Stimulated activated CD8-positive, alpha-beta memory T cell treated with anti-CD3 and anti-CD28 coated beads, Interleukin-12 subunit alpha, Interleukin-12 subunit beta, amount 100 ng/mL, for 24 hours (primary cell): ENCODE measurements at regions not wholly inside any gene's neighbourhood (a gene's known extent, or its start where the extent isn't known, plus 50 kb on each side); places are given as distances from the start of the nearest gene placed in this dataset.

Source experiments
- DNase-seq: peaks from one replicate; pipeline ENCODE4 v3.0.0-alpha.2; 2020; ENCODE audit errors: extremely low read depth

DNA sequence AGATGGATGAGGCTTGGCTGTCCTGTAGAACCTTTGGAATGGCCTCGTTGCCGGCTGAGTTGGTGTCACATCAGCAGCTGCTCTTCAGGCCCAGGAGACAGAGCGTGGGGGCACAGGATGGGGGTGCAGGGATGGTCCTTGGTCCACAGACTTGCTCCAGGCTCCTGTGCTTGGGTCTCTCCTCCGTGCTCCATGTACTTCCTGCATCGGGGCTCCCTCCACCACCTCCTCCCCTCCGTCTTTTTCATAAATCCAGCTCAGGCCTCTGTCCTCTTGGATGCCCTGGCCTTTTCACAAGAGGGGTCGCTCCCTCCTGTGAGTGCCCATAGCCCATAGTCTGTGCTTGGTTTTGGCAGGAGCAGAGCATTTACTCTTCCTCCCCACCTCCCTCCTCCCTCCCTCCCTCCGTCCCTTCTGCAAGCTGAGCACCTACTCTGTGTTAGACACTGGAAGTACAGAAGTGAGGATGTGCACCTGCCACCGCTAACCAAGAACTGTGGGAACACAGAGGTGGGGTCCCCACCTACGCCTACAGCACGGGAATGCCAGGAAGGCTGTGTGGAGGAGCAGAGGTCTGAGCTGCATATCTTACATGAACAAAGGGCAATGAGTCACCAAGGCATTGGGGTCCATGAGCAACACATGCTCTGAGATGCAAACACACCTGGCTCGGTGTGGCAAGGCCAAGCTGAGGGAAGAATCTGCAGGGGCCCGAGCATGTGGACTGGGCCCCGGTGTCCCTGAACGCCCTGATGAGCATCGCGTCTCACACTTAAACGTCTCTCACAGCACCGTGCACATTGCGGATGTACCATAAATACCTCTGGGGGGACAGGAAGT is 458.7 kb upstream of the HS6ST1 start:
- DNase-seq: no peak

DNA sequence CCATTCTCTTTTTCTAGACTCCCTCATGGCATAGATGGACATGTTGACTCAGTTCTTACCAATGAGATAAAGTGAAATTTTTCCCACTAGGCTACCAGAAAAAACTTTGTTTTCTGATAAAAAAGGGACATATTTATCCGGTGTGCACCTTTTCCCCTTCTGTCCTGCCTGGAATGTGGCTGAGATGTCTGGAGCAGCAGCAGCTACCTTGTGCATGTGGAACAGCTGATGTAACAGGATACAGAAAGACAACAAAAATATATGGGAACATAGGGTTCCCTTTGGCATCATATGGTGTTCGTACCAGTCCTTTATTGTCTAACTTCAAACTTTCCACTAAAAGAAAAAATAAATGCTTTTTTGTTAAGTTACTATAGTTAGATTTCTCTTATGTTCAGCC is 460.2 kb upstream of the HS6ST1 start:
- no peak for DNase-seq

DNA sequence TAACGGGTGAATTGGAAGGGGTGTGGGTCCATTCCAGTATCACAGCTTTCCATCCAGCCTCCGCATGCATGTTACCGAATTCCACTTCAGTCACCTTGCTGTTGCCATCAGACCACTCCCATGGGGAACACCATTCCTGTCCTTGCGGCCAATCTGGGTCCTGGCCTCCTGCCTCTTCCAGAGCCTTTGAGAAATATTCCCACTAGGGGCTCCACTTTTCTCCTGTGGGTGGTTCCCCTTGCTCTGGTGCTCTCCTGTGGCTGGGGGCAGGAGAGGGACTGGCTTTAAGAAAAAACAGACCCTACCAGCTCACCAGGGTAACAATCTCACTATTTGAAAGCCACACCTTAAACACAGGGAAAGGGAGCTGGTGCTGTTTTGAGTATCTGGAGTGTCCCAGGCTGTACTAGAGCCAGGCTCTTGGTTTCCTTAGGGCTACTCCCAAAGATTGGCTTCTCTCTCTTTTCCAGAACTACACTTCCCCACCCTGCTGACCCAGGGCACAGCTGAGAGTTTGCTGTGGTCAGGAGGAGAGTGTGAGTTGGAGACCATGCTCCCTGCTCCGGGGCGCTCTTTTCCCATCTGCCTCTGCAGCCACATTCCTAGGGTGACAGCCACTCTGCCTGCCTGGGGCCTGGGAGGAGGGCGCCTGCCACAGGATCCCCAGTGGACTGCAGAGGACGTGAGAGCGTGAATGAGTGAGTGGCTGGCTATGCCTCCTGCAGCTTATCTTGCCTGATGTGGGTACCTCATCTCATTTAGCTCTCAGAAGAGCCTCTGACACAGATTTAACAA is 460.8 kb upstream of the HS6ST1 start:
- DNase-seq: no peak

DNA sequence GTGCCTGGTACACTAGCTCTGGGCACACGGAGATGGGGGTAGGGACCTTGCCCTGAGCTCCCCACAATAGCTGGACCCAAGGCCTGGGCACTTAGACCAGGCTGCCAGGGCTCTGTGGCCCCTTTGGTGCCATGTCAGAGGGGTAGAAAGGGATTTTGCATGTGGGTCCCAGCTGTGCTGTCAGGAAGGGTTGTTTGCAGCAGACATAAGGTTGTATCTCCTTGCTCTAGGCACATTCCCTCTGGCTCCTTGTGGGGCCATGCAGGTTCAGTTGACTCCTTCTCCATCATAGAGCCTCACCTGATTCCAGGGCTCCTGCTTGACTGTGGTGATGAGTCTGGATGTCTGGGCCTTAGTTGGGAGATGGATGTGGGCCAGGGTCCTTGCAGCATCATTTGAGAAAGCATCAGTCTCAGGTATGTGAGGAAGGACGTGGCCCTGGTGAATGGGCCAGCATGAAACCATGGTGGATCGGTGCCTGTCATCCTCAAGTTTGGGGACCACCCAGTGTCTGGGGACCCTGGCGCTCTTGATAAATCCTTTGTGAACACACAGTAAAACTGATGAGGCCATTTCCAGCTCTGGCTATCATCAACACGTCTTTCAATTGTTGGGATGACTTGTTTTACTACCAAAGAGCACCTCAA is 461.9 kb upstream of the HS6ST1 start:
- no peak for DNase-seq

DNA sequence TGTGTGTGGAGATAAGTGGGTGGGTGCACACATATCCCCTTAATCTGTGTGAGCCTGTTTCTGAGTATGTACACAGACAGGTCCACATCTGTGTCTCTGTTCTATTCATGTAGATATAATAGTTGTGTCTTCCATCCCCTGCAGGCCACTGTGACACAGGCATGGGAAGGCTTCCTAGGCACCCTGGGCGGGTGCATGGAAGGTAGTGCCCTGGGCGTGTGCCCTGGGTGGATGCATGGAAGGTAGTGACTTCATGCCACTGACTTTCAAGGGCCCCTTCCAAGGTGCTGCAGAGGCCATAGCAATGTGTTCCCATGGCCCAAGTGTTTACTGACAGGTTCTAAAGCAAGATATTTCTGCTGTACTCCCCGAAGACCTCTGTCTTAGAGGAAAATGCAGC is 462.5 kb upstream of the HS6ST1 start:
- no peak for DNase-seq

DNA sequence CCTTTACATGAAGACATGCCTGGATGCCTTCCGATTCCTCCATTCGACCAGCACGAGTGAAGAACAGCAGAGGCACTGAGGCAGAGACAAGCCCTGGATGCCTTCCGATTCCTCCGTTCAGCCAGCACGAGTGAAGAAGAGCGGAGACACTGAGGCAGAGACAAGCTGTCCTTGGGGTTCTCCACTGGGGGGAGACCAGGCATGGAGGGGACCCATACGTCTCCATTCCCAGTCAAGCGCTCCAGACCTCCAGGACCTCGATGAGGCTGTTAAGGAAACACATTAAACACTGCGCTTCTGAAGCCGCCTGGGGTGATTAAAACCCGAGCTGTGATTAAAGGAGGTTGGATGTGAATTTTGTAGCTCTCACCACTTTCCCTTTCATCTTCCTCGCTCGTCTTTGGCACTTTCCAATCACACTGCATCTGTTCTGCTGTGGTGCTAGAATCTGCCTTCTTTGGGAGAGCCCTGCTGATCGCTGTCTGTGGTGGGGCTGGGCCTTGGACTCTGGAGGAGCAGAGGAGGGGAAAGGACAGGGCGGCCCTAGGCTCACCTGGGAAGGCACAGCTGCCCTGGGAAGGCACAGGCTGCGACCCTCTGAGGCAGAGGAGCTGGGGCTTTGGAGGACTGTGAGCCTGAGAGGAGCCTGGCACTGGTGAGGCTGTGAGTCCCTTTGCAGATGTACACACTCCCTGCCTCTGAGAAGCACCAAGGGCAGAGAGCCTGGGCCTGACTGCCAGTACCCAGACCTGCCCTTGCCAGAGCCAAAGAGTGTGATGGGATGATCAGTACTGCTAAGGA is 463.1 kb upstream of the HS6ST1 start:
- no peak for DNase-seq

DNA sequence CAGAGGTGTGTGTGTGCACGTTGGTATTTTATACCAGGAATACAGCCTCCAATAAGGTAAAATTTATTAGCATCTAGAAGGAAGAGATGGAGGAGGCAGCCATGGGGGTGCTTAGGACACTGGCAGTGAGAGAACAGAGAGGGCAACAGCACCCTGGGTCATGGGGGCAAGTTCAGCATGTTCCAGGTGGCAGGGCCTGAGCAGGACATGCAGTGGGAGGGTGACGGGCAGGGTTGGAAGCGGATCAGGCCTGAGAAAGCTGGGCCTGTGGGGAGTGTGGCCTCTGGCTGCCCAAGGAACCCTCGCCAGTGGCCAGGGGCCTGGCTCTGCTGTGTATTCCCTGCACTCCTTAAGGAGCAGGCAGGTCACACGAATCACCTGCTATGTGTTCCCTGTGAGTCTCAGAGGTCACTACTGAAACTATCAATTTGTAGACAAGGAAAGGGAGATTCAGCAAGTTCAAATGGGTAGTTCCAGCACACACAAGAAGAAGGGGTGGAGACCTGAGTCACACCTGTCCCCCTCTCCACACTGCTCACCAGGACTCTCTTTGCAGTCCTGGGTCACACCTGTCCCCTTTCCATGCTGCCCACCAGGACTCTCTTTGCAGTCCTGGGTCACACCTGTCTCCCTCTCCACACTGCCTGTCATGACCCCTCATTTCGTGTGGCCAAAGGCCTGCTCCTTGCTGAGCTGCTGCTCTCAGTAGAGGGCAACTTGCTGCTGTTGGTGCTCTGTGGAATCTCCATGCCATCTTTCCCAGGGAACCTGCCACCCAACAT is 463.9 kb upstream of the HS6ST1 start:
- no peak for DNase-seq

DNA sequence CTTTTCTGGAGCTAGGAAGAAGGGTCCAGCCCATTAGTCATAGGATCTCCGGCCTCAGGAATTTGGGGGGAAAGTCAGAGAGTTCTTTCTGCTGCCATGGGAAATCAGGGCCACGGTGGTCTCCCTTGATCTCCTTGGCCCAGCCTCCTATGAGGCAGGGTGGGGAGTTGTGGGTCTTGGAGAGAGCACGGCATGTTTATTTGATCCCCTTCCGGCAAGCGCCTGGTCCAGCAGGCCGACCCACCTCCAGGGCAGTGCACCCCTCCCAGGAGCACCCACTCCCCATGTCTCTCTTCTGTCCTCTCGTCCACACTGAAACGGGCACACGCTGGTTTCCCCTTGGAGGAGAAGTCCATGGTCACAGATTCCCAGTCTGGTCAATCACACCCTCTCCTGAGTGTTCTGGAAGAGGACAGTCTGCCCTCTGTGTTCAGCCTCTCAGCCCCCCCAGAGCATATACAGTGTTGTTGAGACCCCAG is 464.6 kb upstream of the HS6ST1 start:
- DNase-seq: no peak

DNA sequence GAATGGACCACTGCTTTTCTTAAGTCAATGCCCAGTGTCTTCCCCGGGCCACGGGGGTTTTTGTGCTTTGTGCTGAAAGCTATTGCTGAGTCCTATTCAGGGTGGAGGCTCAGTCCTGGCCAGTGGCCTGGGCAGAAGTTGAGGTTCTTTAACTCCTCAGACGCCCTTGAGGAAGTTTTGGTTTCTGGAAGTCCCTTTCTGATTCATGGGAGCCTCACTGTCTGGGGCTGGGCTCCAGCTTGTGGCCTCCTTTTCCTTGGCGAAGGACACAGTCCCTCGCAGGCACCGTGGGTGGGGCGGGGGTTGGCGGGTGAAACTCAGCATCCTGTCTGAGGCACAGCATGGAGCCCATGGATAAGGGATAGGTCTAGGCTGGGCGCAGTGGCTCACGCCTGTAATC is 465.2 kb upstream of the HS6ST1 start:
- DNase-seq: no peak

DNA sequence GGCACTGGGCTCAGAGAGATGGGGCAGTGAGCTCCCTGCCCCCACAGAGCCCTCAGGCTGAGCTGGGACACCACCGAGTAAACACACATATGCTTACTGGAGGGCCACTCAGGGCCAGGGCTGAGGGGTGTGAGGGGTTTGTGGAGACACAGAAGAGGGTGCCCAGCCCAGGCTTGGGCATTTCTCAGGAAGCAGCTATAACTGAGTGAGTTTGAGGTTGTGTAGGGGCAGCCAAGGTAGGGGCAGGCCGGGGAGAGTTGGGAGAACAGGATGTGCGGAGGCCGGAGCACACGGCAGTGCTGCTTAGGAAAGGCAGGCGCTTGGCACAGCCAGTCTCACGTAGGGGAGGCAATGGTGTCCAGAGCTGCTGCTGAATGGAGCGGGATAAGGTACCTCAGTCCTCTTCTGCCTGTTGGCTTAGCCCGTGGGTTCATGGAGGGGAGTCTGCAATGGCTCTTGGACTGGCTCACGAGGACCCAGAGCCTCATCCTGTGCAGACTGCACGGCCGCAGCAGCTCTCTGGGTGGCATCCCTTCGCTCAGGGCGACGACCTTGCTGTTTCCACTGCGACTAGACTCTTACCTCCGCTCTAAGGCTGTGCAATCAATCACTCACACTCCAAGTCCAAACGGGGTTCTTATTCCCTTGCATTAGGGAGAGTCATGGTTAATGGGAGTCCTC is 466.1 kb upstream of the HS6ST1 start:
- no peak for DNase-seq

DNA sequence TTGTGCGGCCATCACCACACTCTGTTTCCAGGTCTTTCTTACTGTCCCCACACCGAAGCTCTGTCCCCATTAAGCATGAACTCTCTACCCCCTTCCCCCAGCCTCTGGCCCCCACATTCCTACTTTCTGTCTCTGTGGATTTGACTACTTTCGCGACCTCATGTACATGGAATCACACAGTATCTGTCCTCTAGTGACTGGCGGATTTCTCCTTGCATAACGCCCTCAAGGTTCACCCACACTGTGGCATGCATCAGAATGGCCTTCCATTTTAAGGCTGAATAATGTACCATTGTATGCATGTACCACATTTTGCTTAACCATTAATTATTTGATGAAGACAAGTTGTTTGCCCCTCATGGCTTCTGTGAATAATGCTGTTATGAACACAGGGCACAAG is 467.6 kb upstream of the HS6ST1 start:
- DNase-seq: no peak

DNA sequence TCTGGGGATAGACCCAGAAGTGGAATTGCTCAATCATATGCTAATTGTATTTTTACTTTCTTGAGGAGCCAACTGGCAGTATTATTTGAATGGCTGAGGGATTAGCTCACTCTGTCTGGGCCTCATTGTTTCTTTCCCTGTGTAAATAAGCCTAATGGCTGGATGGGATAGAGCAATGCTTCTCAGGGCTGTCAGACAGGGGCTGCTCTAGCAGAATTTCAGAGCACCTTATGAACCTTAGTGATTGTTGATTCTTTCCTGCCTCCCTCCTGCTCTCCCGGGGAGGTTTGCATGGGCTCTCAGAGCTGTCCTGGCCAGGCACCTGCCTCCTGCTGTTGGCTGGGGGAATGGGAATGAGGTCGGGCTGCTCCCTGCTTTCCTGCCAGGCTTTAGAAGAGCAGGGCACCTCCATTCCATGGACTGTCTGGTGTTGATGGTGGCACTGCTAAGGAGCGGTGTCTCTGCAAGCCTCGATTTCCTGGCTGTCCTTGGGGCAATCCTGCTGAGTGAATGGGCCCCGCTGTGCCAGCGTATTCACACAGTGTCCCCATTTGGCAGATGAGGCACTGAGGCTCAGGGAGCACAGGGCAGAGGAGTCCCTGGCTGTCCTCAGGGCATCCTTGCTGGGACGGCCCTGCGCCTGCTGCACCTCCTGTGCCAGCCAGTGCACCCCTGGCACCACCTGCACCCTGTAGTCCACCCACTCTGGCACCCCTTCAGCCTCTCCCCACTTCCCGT is 468.2 kb upstream of the HS6ST1 start:
- no peak for DNase-seq

DNA sequence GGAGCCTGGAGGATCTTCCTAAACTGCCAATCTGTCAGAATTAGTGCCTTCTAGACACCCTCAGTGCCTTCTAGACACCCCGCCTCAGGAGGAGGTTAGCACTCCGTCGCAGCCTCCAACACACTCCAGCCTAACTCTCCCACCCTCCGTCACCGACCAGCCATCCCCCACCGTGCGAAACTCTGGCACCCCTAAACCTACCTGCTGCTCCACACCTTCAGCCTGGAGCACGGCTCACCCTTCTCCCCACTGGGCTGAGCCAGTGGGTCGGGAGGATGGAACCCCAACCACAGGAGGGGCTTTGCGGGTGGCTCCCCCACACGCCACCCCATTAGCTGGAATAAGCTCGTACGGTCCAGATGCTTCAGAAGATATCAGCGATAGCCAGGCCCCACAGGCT is 468.9 kb upstream of the HS6ST1 start:
- DNase-seq: no peak

DNA sequence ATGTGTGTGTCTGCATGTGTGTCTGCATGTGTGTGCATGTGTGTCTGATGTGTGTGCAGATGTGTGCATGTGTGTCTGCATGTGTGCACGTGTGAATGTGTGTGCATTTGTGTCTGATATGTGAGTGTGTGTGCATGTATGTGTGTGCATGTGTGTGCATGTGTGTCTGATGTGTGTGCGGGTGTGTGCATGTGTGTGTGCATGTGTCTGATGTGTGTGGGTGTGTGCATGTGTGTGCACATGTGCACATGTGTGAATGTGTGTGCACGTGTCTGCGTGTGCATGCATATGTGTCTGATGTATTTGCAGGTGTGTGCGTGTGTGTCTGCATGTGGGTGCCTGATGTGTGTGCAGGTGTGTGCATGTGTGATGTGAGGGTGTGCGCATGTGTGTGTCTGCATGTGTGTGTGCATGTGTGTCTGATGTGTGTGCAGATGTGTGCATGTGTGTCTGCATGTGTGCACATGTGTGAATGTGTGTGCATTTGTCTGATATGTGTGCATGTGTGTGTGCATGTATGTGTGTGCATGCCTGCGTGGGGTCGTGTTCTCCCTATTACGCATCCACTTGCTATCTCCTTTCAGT is 470.1 kb upstream of the HS6ST1 start:
- DNase-seq: no peak

DNA sequence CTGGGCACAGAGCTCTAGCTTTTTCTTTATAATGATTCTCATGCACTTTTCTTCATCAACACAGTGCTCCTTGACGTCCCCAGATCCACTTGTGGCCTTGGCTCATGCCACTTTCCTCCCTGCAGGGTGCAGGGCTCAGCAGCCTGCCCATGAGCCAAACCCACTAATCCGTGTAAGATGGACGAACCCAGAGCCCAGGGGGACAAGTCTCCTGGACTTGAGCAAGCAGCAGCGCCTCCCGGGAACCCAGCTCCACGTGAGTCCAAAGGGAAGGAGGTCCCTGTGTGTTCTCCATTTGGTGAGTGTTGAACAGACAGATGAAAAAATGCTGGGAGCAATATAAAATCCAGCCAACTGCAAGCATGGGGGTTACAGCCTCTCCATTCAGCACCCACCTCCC is 470.6 kb upstream of the HS6ST1 start:
- no peak for DNase-seq

DNA sequence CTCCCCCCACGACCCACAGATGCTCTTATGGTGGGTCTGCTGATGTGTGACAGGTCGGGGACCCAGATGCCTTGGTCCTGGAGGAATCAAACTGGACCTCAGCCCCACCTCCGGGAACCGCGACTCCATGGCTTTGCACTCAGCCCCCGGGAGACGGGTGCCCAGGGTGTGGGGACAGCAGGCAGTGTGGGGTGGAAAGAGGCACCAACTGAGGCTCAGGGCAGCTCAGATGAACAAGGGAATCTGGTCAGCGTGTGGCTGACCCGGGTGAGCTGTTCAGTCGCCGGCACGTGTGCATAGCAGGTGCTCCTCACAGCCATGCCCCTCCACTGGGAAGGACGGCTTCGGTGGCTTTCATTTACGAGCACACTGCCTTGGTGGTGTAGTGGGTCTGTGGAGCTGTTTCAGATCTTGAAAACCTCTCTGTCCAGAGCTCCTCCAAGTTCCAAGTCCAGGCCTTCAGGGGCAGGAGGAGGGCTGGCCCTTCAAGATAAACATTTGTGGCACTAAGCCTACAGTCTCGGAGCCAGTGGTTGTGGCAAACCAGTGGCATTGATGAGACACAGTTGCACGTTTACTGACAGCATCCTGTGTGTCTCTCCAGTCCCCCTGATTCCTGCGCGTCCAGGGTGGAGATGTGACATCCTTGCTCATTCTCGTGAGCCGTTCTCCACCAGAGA is 471.2 kb upstream of the HS6ST1 start:
- DNase-seq: no peak

DNA sequence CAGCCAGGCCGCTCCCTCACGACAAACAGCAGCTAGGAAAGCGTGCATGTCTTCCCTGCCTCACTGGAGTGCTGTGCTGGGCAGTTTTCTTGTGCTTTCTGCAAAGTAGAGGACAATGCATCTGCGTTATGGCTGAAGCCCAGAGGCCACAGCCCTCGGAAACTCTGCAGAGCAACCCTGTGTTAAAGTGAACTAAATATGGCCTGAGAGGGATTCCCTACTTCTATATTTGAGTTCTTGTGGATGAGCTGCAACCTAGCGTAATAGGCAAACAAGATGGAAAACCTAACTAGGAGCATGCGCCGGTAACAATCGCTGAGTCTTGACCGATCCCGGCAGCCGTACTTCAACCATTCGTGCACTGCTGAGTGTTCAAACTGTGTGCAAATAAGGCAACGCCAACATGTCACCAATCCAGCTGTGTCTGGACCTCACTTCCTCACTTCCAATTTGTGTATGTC is 471.9 kb upstream of the HS6ST1 start:
- DNase-seq: no peak

DNA sequence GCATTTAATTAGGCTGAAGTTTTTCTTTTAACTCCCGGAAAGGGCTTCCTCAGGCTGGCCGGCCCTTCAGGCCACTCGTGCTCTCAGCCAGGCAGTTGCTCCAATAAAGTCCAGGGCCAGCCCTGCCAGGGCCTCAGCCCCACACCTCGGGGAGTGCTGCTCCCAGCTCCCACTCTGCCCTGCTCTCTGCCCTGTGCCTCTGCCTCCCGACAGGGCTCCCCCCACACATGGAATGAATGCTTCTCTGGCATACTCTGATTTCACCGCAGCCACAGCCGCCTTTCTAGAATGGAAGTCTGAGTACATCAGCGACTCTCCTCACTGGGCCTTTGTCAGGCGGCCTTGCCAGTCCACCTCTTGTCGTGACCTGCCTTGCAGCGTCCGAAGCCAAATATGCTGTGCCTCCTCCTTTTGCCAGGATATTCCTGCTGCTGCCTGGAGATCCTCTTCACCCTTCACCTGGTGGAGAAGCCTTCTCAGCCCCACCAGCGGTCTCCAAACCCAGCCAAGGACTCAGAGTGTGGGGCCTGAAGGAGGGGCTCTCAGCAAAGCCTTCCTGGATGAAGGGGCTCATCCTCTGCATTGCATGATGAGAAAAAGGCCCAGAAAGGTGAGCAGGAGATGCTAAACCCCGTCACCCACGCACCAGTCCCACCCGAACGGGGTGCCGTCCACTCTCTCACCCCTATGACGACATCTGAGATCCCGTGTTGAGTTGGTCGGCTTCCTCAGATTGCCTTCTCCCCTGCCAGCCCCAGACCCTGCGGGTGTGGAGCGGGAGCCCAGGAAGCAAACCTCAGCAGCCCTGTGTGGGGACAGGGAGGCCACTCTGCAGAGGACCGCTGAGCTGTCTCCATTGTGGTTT is 472.7 kb upstream of the HS6ST1 start:
- no peak for DNase-seq
